GM13976 (cell line): ENCODE measurements at regions not wholly inside any gene's neighbourhood (a gene's known extent, or its start where the extent isn't known, plus 50 kb on each side); places are given as distances from the start of the nearest gene placed in this dataset.

Experiments used
- DNase-seq: peaks from one replicate; pipeline ENCODE4 v3.0.0; 2012; ENCODE audit warnings: low spot score
- CTCF ChIP-seq: IDR thresholded peaks from 2 replicates; pipeline ENCODE4 v1.5.1; 2012; ENCODE audit warnings: borderline replicate concordance, mild to moderate bottlenecking; ENCODE audit not compliant: insufficient read depth; ENCODE audit errors: extremely low read depth, missing control alignments, control extremely low read depth
- in situ Hi-C: fragments of 300-500 bp; cut with MboI; formaldehyde crosslinking; loops from one replicate; pipeline ENCODE4 v1.12.0; 2022; ENCODE audit warnings: low sequenced_read_pairs, mixed read lengths, inconsistent platforms; ENCODE audit not compliant: unreplicated experiment

GRCh38 chr2:139526781-139527180 is 746.6 kb upstream of the NXPH2 start:
- TF ChIP-seq CTCF, result no peak
- no peak for DNase-seq
- in situ Hi-C loops, result no loop called here

GRCh38 chr2:139518321-139518720 is 738.1 kb upstream of the NXPH2 start:
- in situ Hi-C loops, result no loop called here
- DNase-seq, result no peak
- no peak for TF ChIP-seq CTCF

- in situ Hi-C loops, result no loop called here
- no peak for TF ChIP-seq CTCF
- no peak for DNase-seq
Observed at GRCh38 chr2:139514951-139515350, 734.8 kb upstream of the NXPH2 start.

- no peak for DNase-seq
- TF ChIP-seq CTCF, result no peak
- in situ Hi-C loops, result no loop called here
Observed at GRCh38 chr2:139495851-139496250, 715.7 kb upstream of the NXPH2 start.

- no peak for TF ChIP-seq CTCF
- no peak for DNase-seq
- in situ Hi-C loops, result no loop called here
Observed at GRCh38 chr2:139492131-139492680, 712.0 kb upstream of the NXPH2 start.

GRCh38 chr2:139480161-139480650 is 700.0 kb upstream of the NXPH2 start:
- in situ Hi-C loops, result no loop called here
- DNase-seq, result no peak
- TF ChIP-seq CTCF, result no peak
